ENCODE measurements at regions not wholly inside any gene's neighbourhood (a gene's known extent, or its start where the extent isn't known, plus 50 kb on each side); places are given as distances from the start of the nearest gene placed in this dataset.

GRCh38 chr16:79434092-79434491 lies 166.4 kb downstream of the MAF start:
- TF ChIP-seq, protein P1, sequence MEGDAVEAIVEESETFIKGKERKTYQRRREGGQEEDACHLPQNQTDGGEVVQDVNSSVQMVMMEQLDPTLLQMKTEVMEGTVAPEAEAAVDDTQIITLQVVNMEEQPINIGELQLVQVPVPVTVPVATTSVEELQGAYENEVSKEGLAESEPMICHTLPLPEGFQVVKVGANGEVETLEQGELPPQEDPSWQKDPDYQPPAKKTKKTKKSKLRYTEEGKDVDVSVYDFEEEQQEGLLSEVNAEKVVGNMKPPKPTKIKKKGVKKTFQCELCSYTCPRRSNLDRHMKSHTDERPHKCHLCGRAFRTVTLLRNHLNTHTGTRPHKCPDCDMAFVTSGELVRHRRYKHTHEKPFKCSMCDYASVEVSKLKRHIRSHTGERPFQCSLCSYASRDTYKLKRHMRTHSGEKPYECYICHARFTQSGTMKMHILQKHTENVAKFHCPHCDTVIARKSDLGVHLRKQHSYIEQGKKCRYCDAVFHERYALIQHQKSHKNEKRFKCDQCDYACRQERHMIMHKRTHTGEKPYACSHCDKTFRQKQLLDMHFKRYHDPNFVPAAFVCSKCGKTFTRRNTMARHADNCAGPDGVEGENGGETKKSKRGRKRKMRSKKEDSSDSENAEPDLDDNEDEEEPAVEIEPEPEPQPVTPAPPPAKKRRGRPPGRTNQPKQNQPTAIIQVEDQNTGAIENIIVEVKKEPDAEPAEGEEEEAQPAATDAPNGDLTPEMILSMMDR (CRISPR knock-in tag; IDR thresholded peaks at IDR 0.05) = no peak
- TF ChIP-seq ZBTB33 (CRISPR knock-in tag; IDR thresholded peaks at IDR 0.05) (no peak), BRD4 (CRISPR knock-in tag; IDR thresholded peaks at IDR 0.05) (no peak), NR2F6 (IDR thresholded peaks at IDR 0.05) (no peak), NR2F6 (CRISPR knock-in tag; IDR thresholded peaks at IDR 0.05) (no peak), GABPB1 (CRISPR knock-in tag; IDR thresholded peaks at IDR 0.05) (no peak), NCOA2 (CRISPR knock-in tag; IDR thresholded peaks at IDR 0.05) (no peak), ETS1 (CRISPR knock-in tag; IDR thresholded peaks at IDR 0.05) (no peak), ZNF10 (CRISPR knock-in tag; IDR thresholded peaks at IDR 0.05; ENCODE audit: borderline replicate concordance, low read depth) (no peak), ATF3 (CRISPR knock-in tag; IDR thresholded peaks at IDR 0.05) (no peak), RAD21 (CRISPR knock-in tag; IDR thresholded peaks at IDR 0.05) (no peak), KLF6 (CRISPR knock-in tag; IDR thresholded peaks at IDR 0.05) (no peak), NR2C2 (CRISPR knock-in tag; IDR thresholded peaks at IDR 0.05; ENCODE audit: borderline replicate concordance) (no peak), ZNF431 (CRISPR knock-in tag; IDR thresholded peaks at IDR 0.05; ENCODE audit: borderline replicate concordance, low read depth) (no peak), YY1 (IDR thresholded peaks at IDR 0.05; ENCODE audit: insufficient read depth, insufficient replicate concordance, low read depth, low read length) (no peak)
